ENCODE measurements at regions not wholly inside any gene's neighbourhood (a gene's known extent, or its start where the extent isn't known, plus 50 kb on each side); places are given as distances from the start of the nearest gene placed in this dataset.

- no peak for TF ChIP-seq MAX (IDR thresholded peaks at IDR 0.05)
- TF ChIP-seq RAD21 (IDR thresholded peaks at IDR 0.05; ENCODE audit: low read depth): no peak
- TF ChIP-seq POLR2AphosphoS5 (IDR thresholded peaks at IDR 0.05; ENCODE audit: low read depth, low read length): no peak
- no peak for TF ChIP-seq CTCF (IDR thresholded peaks at IDR 0.05 in 2 of 3, conservative IDR thresholded peaks at IDR 0.05 in 1 of 3; ENCODE audit: borderline replicate concordance in 1 of 3, insufficient read depth in 1 of 3, low read depth in 2 of 3, low read length in 2 of 3)
- no peak for TF ChIP-seq EZH2 (IDR thresholded peaks at IDR 0.05)
- TF ChIP-seq EZH2phosphoT487 (IDR thresholded peaks at IDR 0.05; ENCODE audit: borderline replicate concordance): no peak
- TF ChIP-seq ELF1 (IDR thresholded peaks at IDR 0.05; ENCODE audit: borderline replicate concordance, low read depth): no peak
- no peak for TF ChIP-seq YY1 (IDR thresholded peaks at IDR 0.05; ENCODE audit: extremely low read depth, insufficient replicate concordance, low read depth, low read length)
- TF ChIP-seq POLR2A (IDR thresholded peaks at IDR 0.05; ENCODE audit: borderline replicate concordance, extremely low read depth, insufficient read depth, insufficient read length): no peak
- TF ChIP-seq REST (IDR thresholded peaks at IDR 0.05; ENCODE audit: low read depth): no peak
- TF ChIP-seq ZNF274 (IDR thresholded peaks at IDR 0.05; ENCODE audit: low read depth, low read length): no peak
- TF ChIP-seq ATF3 (IDR thresholded peaks at IDR 0.05): no peak
- TF ChIP-seq SIN3A (IDR thresholded peaks at IDR 0.05; ENCODE audit: low read depth): no peak
- no peak for TF ChIP-seq TCF7L2 (IDR thresholded peaks at IDR 0.05; ENCODE audit: borderline replicate concordance, extremely low read depth, insufficient read depth, insufficient read length)
Measured at GRCh38 chr11:11082646-11083045, 224.8 kb upstream of the ZBED5 start.

Data from HCT116 (cell line).